Embryonic facial prominence (tissue), 1 donor: ENCODE measurements at regions not wholly inside any gene's neighbourhood (a gene's known extent, or its start where the extent isn't known, plus 50 kb on each side); places are given as distances from the start of the nearest gene placed in this dataset.
A peak's percentile ranks its signal among the peaks of the same experiment; 100 is the strongest.

ENCODE experiments used
- DNase-seq: peaks from one replicate; pipeline ENCODE4 v3.0.0-alpha.2; 2016; ENCODE audit errors: extremely low spot score

GRCh38 chr9:18071651-18072060 is 402.3 kb upstream of the ADAMTSL1 start:
- DNase-seq: no peak

GRCh38 chr9:18073002-18073401 is 401.0 kb upstream of the ADAMTSL1 start:
- no peak for DNase-seq

GRCh38 chr9:18074041-18074440 is 399.9 kb upstream of the ADAMTSL1 start:
- no peak for DNase-seq

- DNase-seq: no peak
These were observed 398.6 kb upstream of the ADAMTSL1 start for GRCh38 chr9:18075253-18075952.

GRCh38 chr9:18077941-18078678 is 395.8 kb upstream of the ADAMTSL1 start:
- no peak for DNase-seq

- no peak for DNase-seq
These were observed 381.8 kb upstream of the ADAMTSL1 start for GRCh38 chr9:18092138-18092537.

- DNase-seq: no peak
These were observed 367.9 kb upstream of the ADAMTSL1 start for GRCh38 chr9:18106006-18106560.

- no peak for DNase-seq
These were observed 364.3 kb upstream of the ADAMTSL1 start for GRCh38 chr9:18109675-18110074.

GRCh38 chr9:18111146-18111545 is 362.8 kb upstream of the ADAMTSL1 start:
- DNase-seq: no peak

- peak; percentile 56 for DNase-seq
These were observed 359.1 kb upstream of the ADAMTSL1 start for GRCh38 chr9:18114559-18115475.

GRCh38 chr9:18118268-18118667 is 355.7 kb upstream of the ADAMTSL1 start:
- DNase-seq: no peak

GRCh38 chr9:18122171-18122570 is 351.8 kb upstream of the ADAMTSL1 start:
- DNase-seq: no peak

GRCh38 chr9:18124760-18125159 is 349.2 kb upstream of the ADAMTSL1 start:
- no peak for DNase-seq

GRCh38 chr9:18126831-18127498 is 347.0 kb upstream of the ADAMTSL1 start:
- DNase-seq: no peak

- DNase-seq: no peak
These were observed 346.5 kb upstream of the ADAMTSL1 start for GRCh38 chr9:18127499-18127875.

GRCh38 chr9:18129809-18130334 is 344.1 kb upstream of the ADAMTSL1 start:
- DNase-seq: no peak

- DNase-seq: no peak
These were observed 337.5 kb upstream of the ADAMTSL1 start for GRCh38 chr9:18136354-18136994.

- DNase-seq: no peak
These were observed 336.1 kb upstream of the ADAMTSL1 start for GRCh38 chr9:18137815-18138214.

GRCh38 chr9:18138656-18139055 is 335.3 kb upstream of the ADAMTSL1 start:
- no peak for DNase-seq

- no peak for DNase-seq
These were observed 332.3 kb upstream of the ADAMTSL1 start for GRCh38 chr9:18141681-18142080.
